Esophagus (tissue), 2 donors: ENCODE measurements at regions not wholly inside any gene's neighbourhood (a gene's known extent, or its start where the extent isn't known, plus 50 kb on each side); places are given as distances from the start of the nearest gene placed in this dataset.

Experiments used
- H3K27ac ChIP-seq, 2 donors: one replicate each; pipeline ENCODE4 v1.5.1; 2013; ENCODE audit warnings: low read depth in 2 of 2, mild to moderate bottlenecking in 2 of 2, inconsistent platforms in 1 of 2, low read length in 1 of 2, moderate library complexity in 1 of 2
- H3K27me3 ChIP-seq, 2 donors: one replicate each; pipeline ENCODE4 v1.6.1; 2013; ENCODE audit warnings: low read length in 2 of 2, control low read depth in 1 of 2, mild to moderate bottlenecking in 1 of 2; ENCODE audit not compliant: insufficient read depth in 2 of 2, control insufficient read depth in 1 of 2
- H3K36me3 ChIP-seq, 2 donors: one replicate each; pipeline ENCODE4 v1.6.1; 2013; ENCODE audit warnings: low read length in 1 of 2; ENCODE audit not compliant: control insufficient read depth in 2 of 2, insufficient read depth in 2 of 2
- H3K4me1 ChIP-seq, 2 donors: one replicate each; pipeline ENCODE4 v1.6.1; 2013; ENCODE audit warnings: low read length in 1 of 2; ENCODE audit not compliant: control insufficient read depth in 2 of 2, insufficient read depth in 2 of 2
- H3K4me3 ChIP-seq, 2 donors: one replicate each; pipeline ENCODE4 v1.5.1; 2013; ENCODE audit warnings: low read length in 2 of 2, mild to moderate bottlenecking in 2 of 2, low read depth in 1 of 2, moderate library complexity in 1 of 2
- H3K9me3 ChIP-seq, 2 donors: one replicate each; pipeline ENCODE4 v1.6.1; 2013; ENCODE audit warnings: mild to moderate bottlenecking in 2 of 2, low read depth in 1 of 2, low read length in 1 of 2, moderate library complexity in 1 of 2; ENCODE audit not compliant: control insufficient read depth in 2 of 2, insufficient read depth in 1 of 2
- WGBS, 2 donors: extraction: QIAGEN DNeasy Blood & Tissue Kit; methylation state at CpG; one replicate each; pipeline ENCODE4 v1.1.7; 2013; 5-methylcytosine and 5-hydroxymethylcytosine counted together
- donor health status: healthy with polysubstance abuse.
- donor health status: Bipolar disorder and iron deficiency.

DNA sequence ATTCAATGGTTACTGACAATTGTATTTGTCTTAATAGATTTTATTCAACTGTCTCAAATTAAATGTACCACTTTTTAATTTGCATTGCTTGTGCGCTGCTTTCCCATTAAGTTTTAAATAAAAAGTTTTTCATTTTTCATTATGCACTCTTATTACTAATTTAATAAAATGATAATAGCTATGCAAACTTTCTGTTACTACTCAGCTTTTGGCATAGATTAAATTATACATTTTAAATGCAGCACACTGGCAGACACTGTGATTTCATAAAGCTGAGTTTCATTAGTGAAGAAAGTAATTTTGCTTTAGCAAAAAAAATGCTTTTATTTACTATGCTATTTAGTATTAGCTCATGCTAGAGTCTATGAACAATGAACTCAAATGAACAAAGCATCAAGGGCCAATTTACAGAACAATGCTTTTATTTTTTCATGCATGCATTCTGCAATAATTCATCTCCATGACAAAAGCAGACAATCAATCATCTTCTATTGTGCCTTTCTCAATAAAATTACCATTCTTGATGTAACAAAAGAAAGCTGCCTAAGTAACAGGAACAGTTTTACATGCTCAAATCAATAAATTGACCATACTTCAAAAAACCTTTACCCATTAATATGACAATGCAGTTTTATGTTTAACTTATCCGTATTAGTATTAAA, 595.2 kb upstream of the ARRDC3 start:
- 81 to 91% methylated on average over 2 of the region's 2 CpGs for WGBS, 2 donors

GRCh38 chr5:91977579-91977978, 594.5 kb upstream of the ARRDC3 start:
- Histone ChIP-seq H3K4me1 (no peaks in the 10 kb centered on the region), H3K27ac (no peak overlapping the region)

More for the DNA sequence above, 595.2 kb upstream of the ARRDC3 start:
- Histone ChIP-seq H3K27ac (no peak overlapping the region), H3K4me1 (no peaks in the 10 kb centered on the region), H3K9me3 (no peaks in the 10 kb centered on the region), H3K4me3 (no peak overlapping the region), H3K36me3 (no peaks in the 10 kb centered on the region), H3K27me3 (no peaks in the 10 kb centered on the region)

GRCh38 chr5:91976451-91976850, 593.3 kb upstream of the ARRDC3 start:
- Histone ChIP-seq H3K4me1 (no peaks in the 10 kb centered on the region), H3K9me3 (no peaks in the 10 kb centered on the region), H3K36me3 (no peaks in the 10 kb centered on the region), H3K27me3 (no peaks in the 10 kb centered on the region), H3K27ac (no peak overlapping the region), H3K4me3 (no peak overlapping the region)
- 50 to 56% methylated on average over 3 of the region's 3 CpGs for WGBS, 2 donors

More at GRCh38 chr5:91977579-91977978, 594.5 kb upstream of the ARRDC3 start:
- no peaks in the 10 kb centered on the region for H3K27me3 ChIP-seq
- no peaks in the 10 kb centered on the region for H3K36me3 ChIP-seq
- no peak overlapping the region for H3K4me3 ChIP-seq
- no peaks in the 10 kb centered on the region for H3K9me3 ChIP-seq

- 81 to 89% methylated on average over 1 of the region's 1 CpG for WGBS, 2 donors
- Histone ChIP-seq H3K9me3 (no peaks in the 10 kb centered on the region), H3K27ac (no peak overlapping the region), H3K36me3 (no peaks in the 10 kb centered on the region), H3K4me3 (no peak overlapping the region), H3K27me3 (no peaks in the 10 kb centered on the region), H3K4me1 (no peaks in the 10 kb centered on the region)
These were observed 580.0 kb upstream of the ARRDC3 start for GRCh38 chr5:91963166-91963565.

DNA sequence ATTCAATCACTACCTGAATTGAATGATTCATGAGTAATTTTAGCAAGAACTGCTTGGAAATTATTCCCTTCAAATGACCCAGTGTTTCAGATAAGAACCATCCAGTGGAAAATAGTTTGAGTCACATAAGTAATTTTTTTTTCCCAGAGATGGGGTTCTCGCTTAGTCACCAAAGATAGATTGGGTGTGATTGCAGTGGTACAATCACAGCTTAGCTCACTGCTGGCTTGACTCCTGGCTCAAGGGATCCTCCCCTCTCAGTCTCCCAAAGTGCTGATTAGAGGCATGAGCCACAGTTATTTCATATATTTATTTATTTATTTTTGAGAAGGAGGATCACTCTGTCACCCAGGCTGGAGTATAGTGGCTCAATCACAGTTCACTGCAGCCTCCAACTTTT, 574.5 kb upstream of the ARRDC3 start:
- Histone ChIP-seq H3K4me3 (no peak overlapping the region), H3K36me3 (no peaks in the 10 kb centered on the region), H3K27me3 (no peaks in the 10 kb centered on the region), H3K4me1 (no peaks in the 10 kb centered on the region), H3K27ac (no peak overlapping the region), H3K9me3 (no peaks in the 10 kb centered on the region)
- 86 to 89% methylated on average over 1 of the region's 1 CpG for WGBS, 2 donors

DNA sequence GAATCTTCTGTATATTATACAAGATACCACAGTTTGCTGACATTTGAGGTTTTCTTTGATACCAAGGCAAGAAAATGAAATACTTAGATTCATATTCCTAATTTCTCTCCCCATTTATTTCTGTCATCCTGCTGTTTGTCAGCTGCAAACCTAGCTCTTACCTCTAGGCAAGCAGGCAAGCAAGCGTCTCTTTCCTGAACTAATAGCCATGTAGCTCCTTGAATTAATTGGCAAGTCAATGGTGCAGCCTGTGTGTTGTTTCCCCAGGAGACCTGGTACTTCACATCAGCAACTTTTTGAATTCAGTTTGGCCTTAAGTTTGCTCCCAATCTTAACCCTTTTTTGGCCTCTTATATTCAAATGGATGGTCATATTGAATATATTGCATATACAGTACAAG, 573.6 kb upstream of the ARRDC3 start:
- Histone ChIP-seq H3K4me1 (no peaks in the 10 kb centered on the region), H3K27ac (no peak overlapping the region), H3K4me3 (no peak overlapping the region), H3K27me3 (no peaks in the 10 kb centered on the region), H3K9me3 (no peaks in the 10 kb centered on the region), H3K36me3 (no peaks in the 10 kb centered on the region)
- WGBS, 2 donors = 80 to 86% methylated on average over 1 of the region's 1 CpG

GRCh38 chr5:91955610-91956009, 572.5 kb upstream of the ARRDC3 start:
- H3K27me3 ChIP-seq = no peaks in the 10 kb centered on the region
- H3K27ac ChIP-seq = no peak overlapping the region
- H3K36me3 ChIP-seq = no peaks in the 10 kb centered on the region
- H3K4me1 ChIP-seq = no peaks in the 10 kb centered on the region
- no peak overlapping the region for H3K4me3 ChIP-seq
- WGBS, 2 donors = 21 to 38% methylated on average over 2 of the region's 2 CpGs
- no peaks in the 10 kb centered on the region for H3K9me3 ChIP-seq

DNA sequence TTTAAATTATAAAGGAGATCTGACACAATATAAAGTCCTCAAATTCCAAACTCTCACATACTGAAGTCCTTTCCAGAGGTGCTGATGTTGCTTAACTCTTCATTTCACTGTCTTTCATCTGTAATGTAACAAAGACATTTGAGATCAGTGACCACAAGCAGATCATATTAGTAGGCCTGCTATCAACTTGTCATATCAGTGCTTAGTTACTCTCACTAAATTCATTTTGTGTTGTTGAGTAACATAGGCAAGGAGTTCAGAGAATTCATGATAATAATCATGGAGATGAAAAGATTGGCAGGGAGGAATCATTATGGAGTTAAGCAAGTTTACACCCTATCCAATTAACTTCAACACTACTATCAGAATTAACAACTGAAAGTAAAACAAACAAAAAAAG, 571.0 kb upstream of the ARRDC3 start:
- H3K36me3 ChIP-seq = no peaks in the 10 kb centered on the region
- no peak overlapping the region for H3K27ac ChIP-seq
- H3K4me3 ChIP-seq = no peak overlapping the region
- no peaks in the 10 kb centered on the region for H3K9me3 ChIP-seq
- no peaks in the 10 kb centered on the region for H3K4me1 ChIP-seq
- H3K27me3 ChIP-seq = no peaks in the 10 kb centered on the region

DNA sequence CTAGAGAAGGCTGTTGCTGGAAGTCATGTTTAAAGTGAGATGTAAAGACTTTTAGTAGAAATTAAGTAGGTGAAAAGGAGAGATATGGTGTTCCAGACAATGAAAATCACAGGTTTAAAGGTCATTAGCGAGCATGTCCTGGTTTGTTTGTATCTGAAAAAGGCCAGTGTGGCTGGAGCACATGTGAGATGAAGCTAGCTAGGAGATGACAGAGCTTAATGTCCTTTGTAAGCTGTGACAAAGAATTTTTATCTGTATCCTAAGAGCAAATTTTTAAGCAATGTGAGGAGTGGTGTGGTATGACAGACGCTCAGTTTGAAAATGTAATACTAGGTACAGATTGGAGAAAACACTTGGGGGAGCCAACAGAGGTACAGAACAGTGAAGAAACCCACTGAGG, 567.2 kb upstream of the ARRDC3 start:
- Histone ChIP-seq H3K36me3 (no peaks in the 10 kb centered on the region), H3K4me1 (no peaks in the 10 kb centered on the region), H3K27me3 (no peaks in the 10 kb centered on the region), H3K4me3 (no peak overlapping the region), H3K9me3 (no peaks in the 10 kb centered on the region), H3K27ac (no peak overlapping the region)
- WGBS, 2 donors = 80 to 81% methylated on average over 2 of the region's 2 CpGs

GRCh38 chr5:91946870-91947269, 563.8 kb upstream of the ARRDC3 start:
- 66 to 67% methylated on average over 4 of the region's 4 CpGs for WGBS, 2 donors
- H3K4me3 ChIP-seq = no peak overlapping the region

More at GRCh38 chr5:91946870-91947269, 563.8 kb upstream of the ARRDC3 start:
- Histone ChIP-seq H3K36me3 (no peaks in the 10 kb centered on the region), H3K27ac (no peak overlapping the region), H3K27me3 (no peaks in the 10 kb centered on the region), H3K9me3 (no peaks in the 10 kb centered on the region), H3K4me1 (no peaks in the 10 kb centered on the region)
